Smooth muscle cell (in vitro differentiated cells): ENCODE measurements at regions not wholly inside any gene's neighbourhood (a gene's known extent, or its start where the extent isn't known, plus 50 kb on each side); places are given as distances from the start of the nearest gene placed in this dataset.
A peak's percentile ranks its signal among the peaks of the same experiment; 100 is the strongest.

Source experiments
- DNase-seq: peaks from one replicate; lab custom pipeline; 2025; ENCODE audit not compliant: unreplicated experiment; lab: John Stamatoyannopoulos, UW
- H2AFZ ChIP-seq: fragments of 200-600 bp; sonication (generic); 2 replicates; pipeline ENCODE4 v1.6.0; 2016; ENCODE audit warnings: antibody characterized with exemption, low read depth, mild to moderate bottlenecking
- H3F3A ChIP-seq: fragments of 200-600 bp; sonication (generic); 2 replicates; pipeline ENCODE4 v1.6.0; 2017; ENCODE audit warnings: antibody characterized with exemption, low read depth
- H3K27ac ChIP-seq: fragments of 200-600 bp; sonication (generic); 2 replicates; pipeline ENCODE4 v1.5.1; 2016; ENCODE audit warnings: low read depth, mild to moderate bottlenecking
- H3K27me3 ChIP-seq: fragments of 200-600 bp; sonication (generic); 2 replicates; pipeline ENCODE4 v1.6.1; 2016; ENCODE audit warnings: low read depth, mild to moderate bottlenecking
- H3K36me3 ChIP-seq: fragments of 200-600 bp; sonication (generic); 2 replicates; pipeline ENCODE4 v1.5.1; 2016; ENCODE audit warnings: low read depth
- H3K4me1 ChIP-seq: fragments of 200-600 bp; sonication (generic); 2 replicates; pipeline ENCODE4 v1.5.1; 2016; ENCODE audit warnings: low read depth
- H3K4me2 ChIP-seq: fragments of 200-600 bp; sonication (generic); 2 replicates; pipeline ENCODE4 v1.6.0; 2016; ENCODE audit warnings: mild to moderate bottlenecking
- H3K4me3 ChIP-seq: fragments of 200-600 bp; sonication (generic); 2 replicates; pipeline ENCODE4 v1.5.1; 2016; ENCODE audit warnings: mild to moderate bottlenecking
- H3K79me2 ChIP-seq: fragments of 200-600 bp; sonication (generic); 2 replicates; pipeline ENCODE4 v1.6.0; 2016; ENCODE audit warnings: low read depth, mild to moderate bottlenecking
- H3K9ac ChIP-seq: fragments of 200-600 bp; sonication (generic); 2 replicates; pipeline ENCODE4 v1.6.0; 2016; ENCODE audit warnings: low read depth
- H3K9me3 ChIP-seq: fragments of 200-600 bp; sonication (generic); replicated peaks from 2 replicates; pipeline ENCODE4 v1.5.1; 2016; ENCODE audit warnings: low read depth
- H4K20me1 ChIP-seq: fragments of 200-600 bp; sonication (generic); 2 replicates; pipeline ENCODE4 v1.6.0; 2016; ENCODE audit warnings: low read depth
- CTCF ChIP-seq: fragments of 200-600 bp; sonication (generic); IDR thresholded peaks from 2 replicates; pipeline ENCODE4 v1.5.1; 2017; ENCODE audit warnings: borderline replicate concordance, mild to moderate bottlenecking, antibody characterized with exemption; ENCODE audit not compliant: insufficient read depth, poor library complexity, severe bottlenecking
- WGBS: methylation state at CpG from one replicate; pipeline ENCODE4 v1.1.7; 2016; ENCODE audit warnings: low lambda C conversion rate; 5-methylcytosine and 5-hydroxymethylcytosine counted together

GRCh38 chr5:119302449-119302848 lies 53.4 kb upstream of the TNFAIP8 start:
- Histone ChIP-seq H2AFZ (no peak overlapping the region), H3K36me3 (no peaks in the 10 kb centered on the region), H3K9me3 (no peaks in the 10 kb centered on the region), H3K9ac (peak overlapping the region; percentile 13), H3F3A (peaks cover 12% of the 10 kb centered on the region), H3K79me2 (peaks cover 60% of the 10 kb centered on the region), H3K4me2 (peak overlapping the region; percentile 33), H3K27me3 (no peaks in the 10 kb centered on the region), H3K4me1 (peaks cover 19% of the 10 kb centered on the region), H3K27ac (peak overlapping the region; percentile 98), H3K4me3 (no peak overlapping the region), H4K20me1 (no peaks in the 10 kb centered on the region)
- 93% methylated on average over 3 of the region's 3 CpGs for WGBS
- no peak for TF ChIP-seq CTCF
- no peak for DNase-seq

GRCh38 chr5:119302916-119303897 lies 52.6 kb upstream of the TNFAIP8 start:
- peak overlapping the region; percentile 85 for H3K9ac ChIP-seq
- H3K9me3 ChIP-seq = no peaks in the 10 kb centered on the region
- peak overlapping the region; percentile 98 for H3K27ac ChIP-seq
- peaks cover 12% of the 10 kb centered on the region for H3F3A ChIP-seq
- 47% methylated on average over 5 of the region's 5 CpGs for WGBS
- no peak overlapping the region for H2AFZ ChIP-seq
- peak overlapping the region; percentile 60 for H3K4me2 ChIP-seq
- no peaks in the 10 kb centered on the region for H3K27me3 ChIP-seq
- no peak for TF ChIP-seq CTCF
- H3K4me3 ChIP-seq = no peak overlapping the region
- no peak for DNase-seq
- H4K20me1 ChIP-seq = no peaks in the 10 kb centered on the region
- peaks cover 19% of the 10 kb centered on the region for H3K4me1 ChIP-seq
- H3K36me3 ChIP-seq = no peaks in the 10 kb centered on the region
- H3K79me2 ChIP-seq = peaks cover 68% of the 10 kb centered on the region

GRCh38 chr5:119304439-119305211 lies 51.2 kb upstream of the TNFAIP8 start:
- H3K79me2 ChIP-seq = peaks cover 61% of the 10 kb centered on the region
- peaks cover 12% of the 10 kb centered on the region for H3F3A ChIP-seq
- H3K4me1 ChIP-seq = peaks cover 19% of the 10 kb centered on the region
- no peaks in the 10 kb centered on the region for H3K36me3 ChIP-seq
- H3K9me3 ChIP-seq = no peaks in the 10 kb centered on the region
- no peak for TF ChIP-seq CTCF
- no peaks in the 10 kb centered on the region for H3K27me3 ChIP-seq
- H3K27ac ChIP-seq = peak overlapping the region; percentile 98
- DNase-seq = no peak
- H4K20me1 ChIP-seq = peaks cover 3% of the 10 kb centered on the region
- 19% methylated on average over 2 of the region's 2 CpGs for WGBS
- no peak overlapping the region for H3K4me3 ChIP-seq
- peak overlapping the region; percentile 52 for H3K9ac ChIP-seq
- peak overlapping the region; percentile 62 for H3K4me2 ChIP-seq
- no peak overlapping the region for H2AFZ ChIP-seq
